ENCODE measurements at regions not wholly inside any gene's neighbourhood (a gene's known extent, or its start where the extent isn't known, plus 50 kb on each side); places are given as distances from the start of the nearest gene placed in this dataset.

DNA sequence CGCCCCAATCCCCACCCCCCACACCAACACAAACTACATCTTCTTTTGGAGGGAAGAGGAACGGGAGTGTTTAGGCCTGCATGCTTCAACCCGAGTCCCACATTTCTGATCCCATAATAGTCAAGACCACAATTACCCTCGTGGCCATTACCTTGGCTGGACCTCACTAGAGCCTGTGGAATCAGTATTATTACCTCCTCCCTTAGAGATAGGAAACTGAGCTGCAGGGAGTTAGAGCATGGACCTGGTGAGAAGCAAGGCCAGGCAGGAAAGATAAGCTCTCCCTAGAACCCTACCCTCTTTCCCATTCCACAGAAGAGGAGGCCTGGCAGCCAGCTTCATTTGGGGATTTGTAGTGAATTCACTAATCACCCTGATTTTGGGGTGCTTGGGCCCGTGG is 74.1 kb downstream of the NCR2 start:
- DNase-seq (no peak), ATAC-seq (no peak)
- intact Hi-C loops (cut with DNase I, micrococcal nuclease) = no loop called here
- TF ChIP-seq, protein P1, sequence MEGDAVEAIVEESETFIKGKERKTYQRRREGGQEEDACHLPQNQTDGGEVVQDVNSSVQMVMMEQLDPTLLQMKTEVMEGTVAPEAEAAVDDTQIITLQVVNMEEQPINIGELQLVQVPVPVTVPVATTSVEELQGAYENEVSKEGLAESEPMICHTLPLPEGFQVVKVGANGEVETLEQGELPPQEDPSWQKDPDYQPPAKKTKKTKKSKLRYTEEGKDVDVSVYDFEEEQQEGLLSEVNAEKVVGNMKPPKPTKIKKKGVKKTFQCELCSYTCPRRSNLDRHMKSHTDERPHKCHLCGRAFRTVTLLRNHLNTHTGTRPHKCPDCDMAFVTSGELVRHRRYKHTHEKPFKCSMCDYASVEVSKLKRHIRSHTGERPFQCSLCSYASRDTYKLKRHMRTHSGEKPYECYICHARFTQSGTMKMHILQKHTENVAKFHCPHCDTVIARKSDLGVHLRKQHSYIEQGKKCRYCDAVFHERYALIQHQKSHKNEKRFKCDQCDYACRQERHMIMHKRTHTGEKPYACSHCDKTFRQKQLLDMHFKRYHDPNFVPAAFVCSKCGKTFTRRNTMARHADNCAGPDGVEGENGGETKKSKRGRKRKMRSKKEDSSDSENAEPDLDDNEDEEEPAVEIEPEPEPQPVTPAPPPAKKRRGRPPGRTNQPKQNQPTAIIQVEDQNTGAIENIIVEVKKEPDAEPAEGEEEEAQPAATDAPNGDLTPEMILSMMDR (IDR thresholded peaks at IDR 0.05) = no peak
- Histone ChIP-seq H3K36me3 (ENCODE audit: low read depth) (no peaks in the 10 kb centered on the region), H3K4me3 (no peak overlapping the region), H3K4me1 (ENCODE audit: low read depth) (no peaks in the 10 kb centered on the region), H3K9me3 (no peaks in the 10 kb centered on the region)

DNA sequence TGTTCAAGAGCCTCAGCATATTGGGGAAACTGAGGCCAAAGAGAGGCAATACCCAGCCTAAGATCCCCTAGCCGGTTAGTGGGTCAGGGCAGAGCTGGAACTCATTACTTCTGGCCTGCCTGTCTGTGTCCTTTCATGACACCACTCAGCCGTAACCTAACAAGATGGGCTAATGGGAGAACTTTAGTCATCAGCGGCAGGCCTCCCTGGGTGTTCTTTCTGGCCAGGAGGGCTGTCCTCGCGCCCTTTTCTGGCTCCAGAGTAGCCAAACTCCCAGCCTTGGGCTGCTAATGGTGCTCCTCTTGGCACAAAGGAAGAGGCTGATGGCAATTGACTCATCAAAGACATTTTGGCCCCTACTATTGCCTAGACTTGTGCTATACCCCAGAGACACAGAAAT is 76.6 kb downstream of the NCR2 start:
- DNase-seq (no peak), ATAC-seq (no peak)
- intact Hi-C loops (cut with DNase I, micrococcal nuclease) = no loop called here
- no peak overlapping the region for H3K4me3 ChIP-seq
- no peaks in the 10 kb centered on the region for H3K36me3 ChIP-seq (ENCODE audit: low read depth)
- TF ChIP-seq, protein P1 (IDR thresholded peaks at IDR 0.05) = no peak
- H3K9me3 ChIP-seq = no peaks in the 10 kb centered on the region
- no peaks in the 10 kb centered on the region for H3K4me1 ChIP-seq (ENCODE audit: low read depth)

DNA sequence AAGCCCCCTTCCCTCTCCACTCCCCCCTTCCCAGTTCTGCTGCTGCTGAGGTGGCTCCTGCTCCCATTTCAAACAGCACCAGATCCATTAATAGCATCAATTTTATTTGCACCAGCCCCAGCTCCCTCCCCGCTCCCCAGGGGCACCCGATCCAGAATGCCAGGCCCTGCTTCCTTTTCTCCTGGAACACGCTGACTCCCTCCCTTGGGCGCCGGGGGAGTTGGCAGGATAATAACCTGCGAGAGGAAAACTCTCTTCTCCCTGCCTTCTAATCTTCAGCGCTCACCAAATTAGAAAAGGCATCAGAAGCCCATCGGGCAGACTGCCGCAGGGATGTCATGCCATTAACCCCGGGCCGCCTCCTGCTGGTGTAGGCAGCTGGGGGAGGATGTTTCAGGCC is 77.8 kb downstream of the NCR2 start:
- no peaks in the 10 kb centered on the region for H3K36me3 ChIP-seq (ENCODE audit: low read depth)
- no peaks in the 10 kb centered on the region for H3K4me1 ChIP-seq (ENCODE audit: low read depth)
- TF ChIP-seq, protein P1 (IDR thresholded peaks at IDR 0.05) = no peak
- H3K4me3 ChIP-seq = no peak overlapping the region
- DNase-seq = no peak
- no peaks in the 10 kb centered on the region for H3K9me3 ChIP-seq
- intact Hi-C loops (cut with DNase I, micrococcal nuclease) = no loop called here
- no peak for ATAC-seq

GRCh38 chr6:41416501-41416837 is 81.1 kb downstream of the NCR2 start:
- peaks cover 2% of the 10 kb centered on the region for H3K9me3 ChIP-seq
- ATAC-seq (no peak), DNase-seq (no peak)
- intact Hi-C loops (cut with DNase I, micrococcal nuclease) = no loop called here
- TF ChIP-seq, protein P1 (IDR thresholded peaks at IDR 0.05) = no peak
- no peaks in the 10 kb centered on the region for H3K4me1 ChIP-seq (ENCODE audit: low read depth)
- no peaks in the 10 kb centered on the region for H3K36me3 ChIP-seq (ENCODE audit: low read depth)
- H3K4me3 ChIP-seq = no peak overlapping the region

GRCh38 chr6:41418741-41419140 is 83.3 kb downstream of the NCR2 start:
- DNase-seq (no peak), ATAC-seq (no peak)
- intact Hi-C loops (cut with DNase I, micrococcal nuclease) = no loop called here
- TF ChIP-seq, protein P1 (IDR thresholded peaks at IDR 0.05) = no peak
- Histone ChIP-seq H3K4me1 (ENCODE audit: low read depth) (no peaks in the 10 kb centered on the region), H3K9me3 (peaks cover 2% of the 10 kb centered on the region), H3K4me3 (no peak overlapping the region), H3K36me3 (ENCODE audit: low read depth) (no peaks in the 10 kb centered on the region)

GRCh38 chr6:41419385-41419784 is 84.0 kb downstream of the NCR2 start:
- DNase-seq = no peak
- Histone ChIP-seq H3K36me3 (ENCODE audit: low read depth) (no peaks in the 10 kb centered on the region), H3K4me3 (no peak overlapping the region), H3K9me3 (peaks cover 2% of the 10 kb centered on the region), H3K4me1 (ENCODE audit: low read depth) (no peaks in the 10 kb centered on the region)
- intact Hi-C loops (cut with DNase I, micrococcal nuclease) = no loop called here
- TF ChIP-seq, protein P1 (IDR thresholded peaks at IDR 0.05) = no peak
- ATAC-seq = no peak

Data from mucosa of descending colon (tissue), 3 donors.